ENCODE measurements at regions not wholly inside any gene's neighbourhood (a gene's known extent, or its start where the extent isn't known, plus 50 kb on each side); places are given as distances from the start of the nearest gene placed in this dataset.

- in situ Hi-C loops (cut with MboI; ENCODE audit: low sequenced_read_pairs) = loop anchor here (25.0 kb wide), 1 partner anchor 313 kb away; no protein-coding TSS in a partner anchor
Measured at GRCh38 chr6:56299916-56300315, 52.5 kb upstream of the COL21A1 start.

GRCh38 chr6:56297022-56297989, 49.9 kb upstream of the COL21A1 start:
- in situ Hi-C loops (cut with MboI; ENCODE audit: low sequenced_read_pairs) = loop anchor here (25.0 kb wide), 1 partner anchor 310 kb away; no protein-coding TSS in a partner anchor

All from HL-60/S4 treated with retinoic acid at 250 ng/mL for 4 days and 3 days (cell line).